Ovary (tissue), 3 donors: ENCODE measurements at regions not wholly inside any gene's neighbourhood (a gene's known extent, or its start where the extent isn't known, plus 50 kb on each side); places are given as distances from the start of the nearest gene placed in this dataset.

Experiments
- POLR2A ChIP-seq: fragments of 450-650 bp; IDR thresholded peaks from one replicate; pipeline ENCODE4 v1.6.1; 2017; ENCODE audit warnings: antibody characterized with exemption, mild to moderate bottlenecking, moderate library complexity
- TF ChIP-seq, protein P1 (sequence below), 3 donors: fragments of 450-650 bp in 2 of 3; fragments of 200-600 bp in 1 of 3; IDR thresholded peaks; one replicate each; pipeline versions ENCODE4 v1.5.1 to v1.8.0; 2016 to 2022; ENCODE audit warnings: antibody characterized with exemption in 3 of 3, mild to moderate bottlenecking in 1 of 3
- donor health status: DM: no; HTN: no; CAD: no.

DNA sequence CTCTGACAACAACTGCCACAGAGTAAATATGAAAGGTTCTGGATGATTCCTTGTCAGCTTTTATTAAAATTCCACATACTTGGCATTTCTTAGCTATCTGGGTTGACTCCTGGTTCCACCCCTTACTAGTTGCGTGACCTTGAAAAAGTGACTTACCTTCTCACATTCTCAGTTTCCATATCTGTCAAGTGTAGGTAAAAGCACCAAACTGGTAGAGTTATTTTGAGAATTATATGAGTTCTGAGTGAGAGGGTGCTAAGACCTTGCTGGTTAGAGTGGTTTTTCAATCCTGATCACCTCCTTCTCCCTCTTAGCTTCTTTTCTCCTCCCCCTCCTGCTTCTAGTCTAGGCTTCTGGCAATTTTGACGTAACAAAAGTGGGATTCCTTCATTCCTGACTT lies 83.4 kb upstream of the ABCD3 start:
- TF ChIP-seq, protein P1, sequence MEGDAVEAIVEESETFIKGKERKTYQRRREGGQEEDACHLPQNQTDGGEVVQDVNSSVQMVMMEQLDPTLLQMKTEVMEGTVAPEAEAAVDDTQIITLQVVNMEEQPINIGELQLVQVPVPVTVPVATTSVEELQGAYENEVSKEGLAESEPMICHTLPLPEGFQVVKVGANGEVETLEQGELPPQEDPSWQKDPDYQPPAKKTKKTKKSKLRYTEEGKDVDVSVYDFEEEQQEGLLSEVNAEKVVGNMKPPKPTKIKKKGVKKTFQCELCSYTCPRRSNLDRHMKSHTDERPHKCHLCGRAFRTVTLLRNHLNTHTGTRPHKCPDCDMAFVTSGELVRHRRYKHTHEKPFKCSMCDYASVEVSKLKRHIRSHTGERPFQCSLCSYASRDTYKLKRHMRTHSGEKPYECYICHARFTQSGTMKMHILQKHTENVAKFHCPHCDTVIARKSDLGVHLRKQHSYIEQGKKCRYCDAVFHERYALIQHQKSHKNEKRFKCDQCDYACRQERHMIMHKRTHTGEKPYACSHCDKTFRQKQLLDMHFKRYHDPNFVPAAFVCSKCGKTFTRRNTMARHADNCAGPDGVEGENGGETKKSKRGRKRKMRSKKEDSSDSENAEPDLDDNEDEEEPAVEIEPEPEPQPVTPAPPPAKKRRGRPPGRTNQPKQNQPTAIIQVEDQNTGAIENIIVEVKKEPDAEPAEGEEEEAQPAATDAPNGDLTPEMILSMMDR (IDR thresholded peaks at IDR 0.05), result no peak
- no peak for TF ChIP-seq POLR2A
